ENCODE measurements at regions not wholly inside any gene's neighbourhood (a gene's known extent, or its start where the extent isn't known, plus 50 kb on each side); places are given as distances from the start of the nearest gene placed in this dataset.

- no peak for DNase-seq
- Mint-ChIP-seq H3K4me3 (no peak overlapping the region), H3K36me3 (ENCODE audit: low read depth) (no peaks in the 10 kb centered on the region), H3K9me3 (no peaks in the 10 kb centered on the region), H3K27ac (no peak overlapping the region), H3K4me1 (no peaks in the 10 kb centered on the region), H3K27me3 (ENCODE audit: low read depth, poor library complexity) (peaks cover 6% of the 10 kb centered on the region)
- TF ChIP-seq CTCF (IDR thresholded peaks at IDR 0.05): no peak
Observed at GRCh38 chrX:16042980-16043379, 80.4 kb upstream of the GRPR start.

- H3K4me1 Mint-ChIP-seq: no peaks in the 10 kb centered on the region
- no peaks in the 10 kb centered on the region for H3K36me3 Mint-ChIP-seq (ENCODE audit: low read depth)
- no peak overlapping the region for H3K4me3 Mint-ChIP-seq
- no peak for TF ChIP-seq CTCF (IDR thresholded peaks at IDR 0.05)
- peaks cover 4% of the 10 kb centered on the region for H3K9me3 Mint-ChIP-seq
- H3K27me3 Mint-ChIP-seq (ENCODE audit: low read depth, poor library complexity): peaks cover 6% of the 10 kb centered on the region
- H3K27ac Mint-ChIP-seq: no peak overlapping the region
- DNase-seq: no peak
Observed at GRCh38 chrX:16039834-16040233, 83.5 kb upstream of the GRPR start.

GRCh38 chrX:16039363-16039762 lies 84.0 kb upstream of the GRPR start:
- H3K27me3 Mint-ChIP-seq (ENCODE audit: low read depth, poor library complexity): peaks cover 2% of the 10 kb centered on the region
- H3K36me3 Mint-ChIP-seq (ENCODE audit: low read depth): no peaks in the 10 kb centered on the region
- H3K9me3 Mint-ChIP-seq: peaks cover 4% of the 10 kb centered on the region
- TF ChIP-seq CTCF (IDR thresholded peaks at IDR 0.05): no peak
- no peak overlapping the region for H3K4me3 Mint-ChIP-seq
- H3K27ac Mint-ChIP-seq: no peak overlapping the region
- no peak for DNase-seq
- H3K4me1 Mint-ChIP-seq: no peaks in the 10 kb centered on the region

- no peak for TF ChIP-seq CTCF (IDR thresholded peaks at IDR 0.05)
- no peak for DNase-seq
- H3K9me3 Mint-ChIP-seq: peaks cover 4% of the 10 kb centered on the region
- peaks cover 2% of the 10 kb centered on the region for H3K27me3 Mint-ChIP-seq (ENCODE audit: low read depth, poor library complexity)
- H3K36me3 Mint-ChIP-seq (ENCODE audit: low read depth): no peaks in the 10 kb centered on the region
- H3K4me1 Mint-ChIP-seq: no peaks in the 10 kb centered on the region
- no peak overlapping the region for H3K4me3 Mint-ChIP-seq
- no peak overlapping the region for H3K27ac Mint-ChIP-seq
Observed at GRCh38 chrX:16033331-16033730, 90.0 kb upstream of the GRPR start.

GRCh38 chrX:16028576-16028975 lies 94.8 kb upstream of the GRPR start:
- DNase-seq: no peak
- TF ChIP-seq CTCF (IDR thresholded peaks at IDR 0.05): no peak
- no peak overlapping the region for H3K27ac Mint-ChIP-seq
- no peaks in the 10 kb centered on the region for H3K36me3 Mint-ChIP-seq (ENCODE audit: low read depth)
- no peak overlapping the region for H3K4me3 Mint-ChIP-seq
- H3K4me1 Mint-ChIP-seq: no peaks in the 10 kb centered on the region
- no peaks in the 10 kb centered on the region for H3K9me3 Mint-ChIP-seq
- no peaks in the 10 kb centered on the region for H3K27me3 Mint-ChIP-seq (ENCODE audit: low read depth, poor library complexity)

GRCh38 chrX:16023790-16024734 lies 99.3 kb upstream of the GRPR start:
- Mint-ChIP-seq H3K36me3 (ENCODE audit: low read depth) (no peaks in the 10 kb centered on the region), H3K4me3 (no peak overlapping the region), H3K27me3 (ENCODE audit: low read depth, poor library complexity) (no peaks in the 10 kb centered on the region), H3K27ac (no peak overlapping the region), H3K9me3 (no peaks in the 10 kb centered on the region), H3K4me1 (no peaks in the 10 kb centered on the region)
- no peak for TF ChIP-seq CTCF (IDR thresholded peaks at IDR 0.05)
- no peak for DNase-seq
